Heart right ventricle (tissue), 16 donors: ENCODE measurements at regions not wholly inside any gene's neighbourhood (a gene's known extent, or its start where the extent isn't known, plus 50 kb on each side); places are given as distances from the start of the nearest gene placed in this dataset.

ENCODE experiments used
- ATAC-seq, 8 donors: fragments of 200-7000 bp; cut with Tn5 transposase; one replicate each; pipeline ENCODE4 v1.9.1; 2020; ENCODE audit warnings: mild to moderate bottlenecking in 8 of 8, moderate library complexity in 8 of 8, moderate number of reproducible peaks in 1 of 8
- DNase-seq, 2 donors: peaks; one replicate each; pipeline ENCODE4 v3.0.0-alpha.2; 2020
- H3K27ac ChIP-seq, 10 donors: fragments of 200-600 bp; sonication (generic) in 2 of 10; one replicate each; pipeline versions ENCODE4 v1.5.0 to v1.8.0; 2020 to 2022; ENCODE audit warnings: mild to moderate bottlenecking in 3 of 10
- H3K27me3 ChIP-seq, 7 donors: fragments of 200-600 bp; one replicate each; pipeline ENCODE4 v1.8.0; 2021 to 2022; ENCODE audit warnings: mild to moderate bottlenecking in 2 of 7
- H3K36me3 ChIP-seq, 9 donors: fragments of 200-600 bp; sonication (generic) in 1 of 9; one replicate each; pipeline versions ENCODE4 v1.5.0 to v1.8.0; 2020 to 2022; ENCODE audit warnings: mild to moderate bottlenecking in 2 of 9
- H3K4me1 ChIP-seq, 9 donors: fragments of 200-600 bp; sonication (generic) in 1 of 9; one replicate each; pipeline versions ENCODE4 v1.5.0 to v1.8.0; 2020 to 2022; ENCODE audit warnings: mild to moderate bottlenecking in 4 of 9
- H3K4me3 ChIP-seq, 10 donors: fragments of 200-600 bp; sonication (generic) in 2 of 10; one replicate each; pipeline versions ENCODE4 v1.5.0 to v1.8.0; 2020 to 2022; ENCODE audit warnings: mild to moderate bottlenecking in 7 of 10, moderate library complexity in 2 of 10
- H3K9me3 ChIP-seq, 11 donors: fragments of 200-600 bp in 10 of 11; sonication (generic) in 2 of 11; one replicate each; pipeline versions ENCODE4 v1.5.0 to v1.8.0; 2013 to 2022; ENCODE audit warnings: mild to moderate bottlenecking in 2 of 11, control low read depth in 1 of 11, moderate library complexity in 1 of 11
- CTCF ChIP-seq, 9 donors: fragments of 200-600 bp; sonication (generic) in 2 of 9; IDR thresholded peaks; one replicate each; pipeline versions ENCODE4 v1.5.0 to v1.8.0; 2021 to 2022; ENCODE audit warnings: antibody characterized with exemption in 9 of 9, mild to moderate bottlenecking in 5 of 9, moderate library complexity in 1 of 9
- WGBS, 2 donors: extraction: QIAGEN DNeasy Blood & Tissue Kit; methylation state at CpG; one replicate each; pipeline ENCODE4 v1.1.7; 2013; ENCODE audit warnings: inconsistent platforms in 1 of 2; 5-methylcytosine and 5-hydroxymethylcytosine counted together
- intact Hi-C, 10 donors: fragments of 100-400 bp; cut with DNase I; formaldehyde crosslinking; loops; one replicate each; pipeline versions ENCODE4 v1.11.1 to v1.14.2; 2022
- donor health status: Arrhythmogenic right ventricular cardiomyopathy.
- donor health status: ischemic (EF 13 %, LVEDD 7.1; RV severe dilation, severe dysfunction).
- donor health status: healthy with polysubstance abuse.
- donor health status: DM: no; HTN: yes; CAD: no.
- donor health status: DM: no; HTN: no; CAD: no.
- donor health status: ischemic (EF 25% LVEDD 6.9; RV normal size, moderate dysfunction).
- donor health status: ischemic (EF 25% LVEDD 5.7; RV mildly dilated, moderate dysfunction).
- donor health status: healthy.
- donor health status: DM: yes; HTN: yes; CAD: no.
- donor health status: Ischemic cardiomyopathy.
- donor health status: ischemic (EF 35%, LVEDD 5.7; RV mildly dilated, moderate dysfunction).
- donor health status: nonischemic (EF 11% LVEDD 7.7; RV severe dilation, severe dysfunction).
- donor health status: DM: yes; HTN: yes; CAD: no.
- donor health status: PGD.
- donor health status: ischemic (EF 29% LVEDD 5.4; RV normal size, mild dysfunction).
- donor health status: nonischemic (EF 23%, LVEDD 6.1; RV moderate dilation, normal function).

GRCh38 chr2:228479014-228479413, 297.5 kb upstream of the SPHKAP start:
- peaks cover 0 to 18% (median 0%) of the 10 kb centered on the region in 11 donors for H3K9me3 ChIP-seq
- H3K4me3 ChIP-seq = no peak overlapping the region
- no peaks in the 10 kb centered on the region for H3K36me3 ChIP-seq
- no peak for DNase-seq
- intact Hi-C loops = no loop called here
- no peak for TF ChIP-seq CTCF (IDR thresholded peaks at IDR 0.05)
- no peak overlapping the region for H3K27ac ChIP-seq
- H3K4me1 ChIP-seq = no peaks in the 10 kb centered on the region
- H3K27me3 ChIP-seq = no peaks in the 10 kb centered on the region
- ATAC-seq = no peak

GRCh38 chr2:228474466-228474865, 293.0 kb upstream of the SPHKAP start:
- no peak overlapping the region for H3K4me3 ChIP-seq
- H3K36me3 ChIP-seq = no peaks in the 10 kb centered on the region
- no peaks in the 10 kb centered on the region for H3K4me1 ChIP-seq
- WGBS, 2 donors = 42 to 54% methylated on average over 2 of the region's 2 CpGs
- no peaks in the 10 kb centered on the region for H3K27me3 ChIP-seq
- TF ChIP-seq CTCF (IDR thresholded peaks at IDR 0.05) = no peak
- intact Hi-C loops = no loop called here
- no peak overlapping the region for H3K27ac ChIP-seq
- ATAC-seq (no peak), DNase-seq (no peak)
- peaks cover 0 to 10% (median 0%) of the 10 kb centered on the region in 11 donors for H3K9me3 ChIP-seq

- no peak for TF ChIP-seq CTCF (IDR thresholded peaks at IDR 0.05)
- Histone ChIP-seq H3K4me3 (no peak overlapping the region), H3K36me3 (no peaks in the 10 kb centered on the region), H3K9me3 (peaks cover 0 to 15% (median 0%) of the 10 kb centered on the region in 11 donors), H3K27me3 (no peaks in the 10 kb centered on the region), H3K4me1 (peaks cover 0 to 7% (median 0%) of the 10 kb centered on the region in 9 donors), H3K27ac (no peak overlapping the region)
- ATAC-seq = no peak
- no peak for DNase-seq
- intact Hi-C loops = no loop called here
Observed at GRCh38 chr2:228469721-228470120, 288.2 kb upstream of the SPHKAP start.

- ATAC-seq = no peak
- H3K4me3 ChIP-seq = no peak overlapping the region
- no peak overlapping the region for H3K27ac ChIP-seq
- H3K9me3 ChIP-seq = peaks cover 0 to 15% (median 0%) of the 10 kb centered on the region in 11 donors
- 47 to 52% methylated on average over 2 of the region's 2 CpGs for WGBS, 2 donors
- no peaks in the 10 kb centered on the region for H3K36me3 ChIP-seq
- peaks cover 0 to 7% (median 0%) of the 10 kb centered on the region in 9 donors for H3K4me1 ChIP-seq
- intact Hi-C loops = no loop called here
- no peak for TF ChIP-seq CTCF (IDR thresholded peaks at IDR 0.05)
- H3K27me3 ChIP-seq = no peaks in the 10 kb centered on the region
- no peak for DNase-seq
Observed at GRCh38 chr2:228466851-228467250, 285.4 kb upstream of the SPHKAP start.

GRCh38 chr2:228465408-228465807, 283.9 kb upstream of the SPHKAP start:
- no peak for DNase-seq
- Histone ChIP-seq H3K27me3 (no peaks in the 10 kb centered on the region), H3K4me3 (no peak overlapping the region), H3K9me3 (peaks cover 0 to 22% (median 0%) of the 10 kb centered on the region in 11 donors), H3K4me1 (peaks cover 0 to 7% (median 0%) of the 10 kb centered on the region in 9 donors), H3K36me3 (no peaks in the 10 kb centered on the region), H3K27ac (no peak overlapping the region)
- no peak for TF ChIP-seq CTCF (IDR thresholded peaks at IDR 0.05)
- intact Hi-C loops = no loop called here
- no peak for ATAC-seq
- WGBS, 2 donors = 54 to 57% methylated on average over 4 of the region's 4 CpGs
